ENCODE measurements at regions not wholly inside any gene's neighbourhood (a gene's known extent, or its start where the extent isn't known, plus 50 kb on each side); places are given as distances from the start of the nearest gene placed in this dataset.

GRCh38 chr3:76372497-76372896 is 587.1 kb upstream of the ZNF717 start:
- TF ChIP-seq ZNF335 (tag by site-specific recombination; conservative IDR thresholded peaks at IDR 0.05) (no peak), CTCF (tag by site-specific recombination; IDR thresholded peaks at IDR 0.05) (no peak), ZNF670 (tag by site-specific recombination; IDR thresholded peaks at IDR 0.05; ENCODE audit: low read depth) (no peak), KLF16 (tag by site-specific recombination; IDR thresholded peaks at IDR 0.05) (no peak), GLI2 (tag by site-specific recombination; IDR thresholded peaks at IDR 0.05; ENCODE audit: borderline replicate concordance, low read depth) (no peak), ZNF398 (tag by site-specific recombination; IDR thresholded peaks at IDR 0.05) (no peak), YY1 (tag by site-specific recombination; IDR thresholded peaks at IDR 0.05) (no peak), ZNF792 (tag by site-specific recombination; IDR thresholded peaks at IDR 0.05) (no peak), TCF7L2 (IDR thresholded peaks at IDR 0.05; ENCODE audit: borderline replicate concordance, low read depth, low read length) (no peak), HOXA7 (CRISPR knock-in tag; IDR thresholded peaks at IDR 0.05; ENCODE audit: borderline replicate concordance) (no peak), ZNF362 (tag by site-specific recombination; IDR thresholded peaks at IDR 0.05) (no peak)
